Spleen (tissue), 11 donors: ENCODE measurements at regions not wholly inside any gene's neighbourhood (a gene's known extent, or its start where the extent isn't known, plus 50 kb on each side); places are given as distances from the start of the nearest gene placed in this dataset.

ENCODE experiments used
- DNase-seq: peaks from one replicate; pipeline ENCODE4 v3.0.0-alpha.2; 2020
- H3K27ac ChIP-seq, 8 donors: fragments of 200-600 bp; sonication (generic) in 7 of 8; 1 replicate in 4 of 8; 2 replicates in 4 of 8; pipeline versions ENCODE4 v1.5.0 to v1.8.0; 2016 to 2021; ENCODE audit warnings: inconsistent platforms in 4 of 8, mild to moderate bottlenecking in 4 of 8, moderate library complexity in 1 of 8
- H3K27me3 ChIP-seq, 7 donors: fragments of 200-600 bp; sonication (generic) in 6 of 7; replicated peaks in 1 of 7; 1 replicate in 4 of 7; 2 replicates in 3 of 7; pipeline versions ENCODE4 v1.5.0 to v1.8.0; 2016 to 2021; ENCODE audit warnings: inconsistent platforms in 3 of 7, mild to moderate bottlenecking in 1 of 7
- H3K36me3 ChIP-seq, 6 donors: fragments of 200-600 bp; sonication (generic) in 5 of 6; 1 replicate in 4 of 6; 2 replicates in 2 of 6; pipeline versions ENCODE4 v1.5.0 to v1.8.0; 2016 to 2021; ENCODE audit warnings: inconsistent platforms in 2 of 6
- H3K4me1 ChIP-seq, 6 donors: fragments of 200-600 bp; sonication (generic) in 5 of 6; 1 replicate in 3 of 6; 2 replicates in 3 of 6; pipeline versions ENCODE4 v1.5.0 to v1.8.0; 2016 to 2021; ENCODE audit warnings: inconsistent platforms in 3 of 6
- H3K4me3 ChIP-seq, 8 donors: fragments of 200-600 bp; sonication (generic) in 7 of 8; 1 replicate in 4 of 8; 2 replicates in 4 of 8; pipeline versions ENCODE4 v1.5.0 to v1.8.0; 2016 to 2021; ENCODE audit warnings: inconsistent platforms in 4 of 8, mild to moderate bottlenecking in 4 of 8, moderate library complexity in 2 of 8
- H3K9me3 ChIP-seq, 8 donors: fragments of 200-600 bp; sonication (generic) in 7 of 8; 1 replicate in 4 of 8; 2 replicates in 4 of 8; pipeline versions ENCODE4 v1.5.0 to v1.8.0; 2016 to 2021; ENCODE audit warnings: inconsistent platforms in 4 of 8
- POLR2A ChIP-seq, 3 donors: fragments of 450-650 bp; IDR thresholded peaks; one replicate each; pipeline ENCODE4 v1.5.1; 2017; ENCODE audit warnings: antibody characterized with exemption in 3 of 3, mild to moderate bottlenecking in 1 of 3
- POLR2AphosphoS5 ChIP-seq, 3 donors: sonication (generic); formaldehyde crosslinking; IDR thresholded peaks; one replicate each; pipeline ENCODE4 v1.5.1; 2017; ENCODE audit warnings: antibody characterized with exemption in 3 of 3
- WGBS, 5 donors: extraction: QIAGEN DNeasy Blood & Tissue Kit in 3 of 5; methylation state at CpG; one replicate each; pipeline versions ENCODE4 v1.1.5 to v1.1.7; 2013 to 2018; 5-methylcytosine and 5-hydroxymethylcytosine counted together
- intact Hi-C: fragments of 100-400 bp; cut with DNase I; formaldehyde crosslinking; loops from one replicate; pipeline ENCODE4 v1.15.0; 2023; ENCODE audit warnings: low total_unique reads
- TF ChIP-seq, protein P1 (sequence below), 11 experiments: fragments of 200-600 bp in 7 of 11; fragments of 450-650 bp in 4 of 11; sonication (generic) in 4 of 11; IDR thresholded peaks in 8 of 11; conservative IDR thresholded peaks in 3 of 11; 1 replicate in 7 of 11; 2 replicates in 4 of 11; pipeline versions ENCODE4 v1.4.0 to v1.8.0; 2016 to 2021; ENCODE audit warnings: antibody characterized with exemption in 11 of 11, inconsistent platforms in 4 of 11, mild to moderate bottlenecking in 1 of 11
- donor health status: healthy with polysubstance abuse.
- donor health status: DM: no; HTN: no; CAD: no; lungs with moderate emphysema.
- donor health status: DM: no; HTN: no; CAD: no.
- donor health status: Bipolar disorder and iron deficiency.
- donor health status: healthy.
- donor health status: DM: no; HTN: no; CAD: no.
- donor health status: DM: yes; HTN: yes; CAD: no.

DNA sequence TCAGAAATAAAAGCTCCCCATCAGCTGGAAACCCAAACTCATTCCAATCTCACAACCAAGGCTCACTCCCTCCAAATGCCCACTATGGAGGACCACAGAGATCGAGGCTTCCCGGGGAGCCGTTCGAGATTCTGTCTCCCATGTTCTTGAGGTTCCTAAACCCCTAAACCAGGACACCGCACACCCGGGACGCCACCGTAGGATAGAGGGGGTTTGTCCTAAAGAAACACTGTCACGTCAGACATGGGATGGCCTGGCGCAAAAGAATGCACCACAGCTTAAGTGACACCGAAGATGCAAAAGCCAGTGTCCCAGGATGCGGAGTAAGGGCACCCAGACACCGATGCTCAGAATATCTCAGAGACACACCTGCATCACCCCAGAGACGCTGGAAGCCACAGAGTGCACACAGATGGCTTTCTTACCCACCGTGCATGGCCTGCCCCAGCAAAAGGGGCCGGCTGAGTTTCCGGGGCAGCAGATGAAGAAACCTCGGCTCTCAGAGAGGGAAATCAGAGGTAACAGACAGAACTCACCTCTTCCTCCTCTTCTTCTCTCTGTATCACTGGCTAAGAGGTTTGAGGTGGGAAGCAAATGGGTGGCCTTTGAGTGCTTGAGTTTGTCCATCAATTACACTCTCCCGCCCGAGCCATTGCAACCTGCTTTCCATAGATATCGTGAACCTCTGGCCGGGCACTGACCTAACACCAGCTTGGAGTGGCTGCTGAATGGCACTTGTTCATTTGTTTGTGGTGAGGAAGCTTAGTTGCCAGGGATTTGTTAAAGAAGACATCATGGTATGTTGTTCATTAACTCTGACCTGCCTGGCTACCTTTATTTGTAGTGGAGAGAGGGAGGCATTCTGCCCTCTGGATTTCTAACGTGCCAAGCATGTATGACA is 65.1 kb upstream of the TNRC6C start:
- peak in 1 of 3 donors; percentile 52 for TF ChIP-seq POLR2AphosphoS5 (IDR thresholded peaks at IDR 0.05)
- TF ChIP-seq, protein P1, sequence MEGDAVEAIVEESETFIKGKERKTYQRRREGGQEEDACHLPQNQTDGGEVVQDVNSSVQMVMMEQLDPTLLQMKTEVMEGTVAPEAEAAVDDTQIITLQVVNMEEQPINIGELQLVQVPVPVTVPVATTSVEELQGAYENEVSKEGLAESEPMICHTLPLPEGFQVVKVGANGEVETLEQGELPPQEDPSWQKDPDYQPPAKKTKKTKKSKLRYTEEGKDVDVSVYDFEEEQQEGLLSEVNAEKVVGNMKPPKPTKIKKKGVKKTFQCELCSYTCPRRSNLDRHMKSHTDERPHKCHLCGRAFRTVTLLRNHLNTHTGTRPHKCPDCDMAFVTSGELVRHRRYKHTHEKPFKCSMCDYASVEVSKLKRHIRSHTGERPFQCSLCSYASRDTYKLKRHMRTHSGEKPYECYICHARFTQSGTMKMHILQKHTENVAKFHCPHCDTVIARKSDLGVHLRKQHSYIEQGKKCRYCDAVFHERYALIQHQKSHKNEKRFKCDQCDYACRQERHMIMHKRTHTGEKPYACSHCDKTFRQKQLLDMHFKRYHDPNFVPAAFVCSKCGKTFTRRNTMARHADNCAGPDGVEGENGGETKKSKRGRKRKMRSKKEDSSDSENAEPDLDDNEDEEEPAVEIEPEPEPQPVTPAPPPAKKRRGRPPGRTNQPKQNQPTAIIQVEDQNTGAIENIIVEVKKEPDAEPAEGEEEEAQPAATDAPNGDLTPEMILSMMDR (IDR thresholded peaks at IDR 0.05 in 8 of 11, conservative IDR thresholded peaks at IDR 0.05 in 3 of 11), result no peak
- Histone ChIP-seq H3K36me3 (no peaks in the 10 kb centered on the region), H3K4me1 (peaks cover 0 to 30% (median 16%) of the 10 kb centered on the region in 6 donors), H3K9me3 (no peaks in the 10 kb centered on the region), H3K27me3 (peaks cover 0 to 57% (median 6%) of the 10 kb centered on the region in 7 donors), H3K27ac (no peak overlapping the region), H3K4me3 (no peak overlapping the region)
- peak; percentile 74 for DNase-seq
- intact Hi-C loops, result no loop called here
- 78 to 85% (median 81%) methylated on average over 22 to 23 of the region's 23 CpGs for WGBS, 5 donors

DNA sequence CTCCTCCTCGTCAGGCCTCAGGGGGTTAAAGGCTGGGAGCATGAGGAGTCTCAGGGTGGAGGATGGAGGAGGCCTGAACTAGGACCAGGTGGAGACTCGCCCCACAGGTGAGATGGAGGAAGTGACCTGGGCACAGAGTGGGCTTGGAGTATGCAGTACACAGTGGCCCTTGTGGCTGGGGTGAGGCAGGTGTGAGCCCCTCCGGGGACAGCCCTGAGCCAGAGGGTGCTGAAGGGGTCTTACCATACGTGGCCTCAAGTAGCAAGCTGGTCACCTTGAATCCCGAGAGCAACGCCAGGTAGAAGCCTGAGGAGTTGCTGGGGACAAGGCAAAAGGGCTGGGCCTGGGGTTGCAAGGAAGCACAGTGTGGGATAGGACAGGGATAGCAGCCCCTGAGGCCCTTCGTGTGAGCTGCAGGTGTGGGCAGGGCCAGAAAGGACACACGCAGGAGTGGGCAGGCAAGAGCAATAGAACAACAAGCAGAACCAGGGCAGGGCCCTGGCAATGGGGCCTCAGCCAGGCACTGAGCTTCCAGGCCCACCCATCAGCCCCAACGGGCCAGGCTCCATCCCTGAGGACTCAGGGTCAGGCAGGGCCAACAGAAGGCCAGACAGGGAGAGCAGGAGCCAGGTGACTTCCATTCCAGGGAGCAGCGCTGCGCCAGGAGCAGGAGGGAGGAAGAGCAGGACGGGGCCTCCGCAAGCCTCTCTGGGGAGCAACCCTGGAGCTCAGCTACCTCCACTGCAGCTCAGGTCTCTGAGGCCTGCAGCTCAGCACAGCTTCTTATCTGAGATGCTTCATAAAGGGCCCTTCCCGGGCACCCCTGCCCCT is 64.2 kb upstream of the TNRC6C start:
- H3K27me3 ChIP-seq, result peaks cover 0 to 53% (median 6%) of the 10 kb centered on the region in 7 donors
- peak; percentile 61 for DNase-seq
- peaks cover 0 to 31% (median 20%) of the 10 kb centered on the region in 6 donors for H3K4me1 ChIP-seq
- no peak overlapping the region for H3K4me3 ChIP-seq
- H3K27ac ChIP-seq, result no peak overlapping the region
- intact Hi-C loops, result no loop called here
- H3K9me3 ChIP-seq, result no peaks in the 10 kb centered on the region
- no peaks in the 10 kb centered on the region for H3K36me3 ChIP-seq
- TF ChIP-seq, protein P1 (IDR thresholded peaks at IDR 0.05 in 8 of 11, conservative IDR thresholded peaks at IDR 0.05 in 3 of 11), result no peak
- TF ChIP-seq POLR2A (IDR thresholded peaks at IDR 0.05) (no peak), POLR2AphosphoS5 (IDR thresholded peaks at IDR 0.05) (no peak)
- 83 to 90% (median 86%) methylated on average over 9 to 14 of the region's 14 CpGs for WGBS, 5 donors

DNA sequence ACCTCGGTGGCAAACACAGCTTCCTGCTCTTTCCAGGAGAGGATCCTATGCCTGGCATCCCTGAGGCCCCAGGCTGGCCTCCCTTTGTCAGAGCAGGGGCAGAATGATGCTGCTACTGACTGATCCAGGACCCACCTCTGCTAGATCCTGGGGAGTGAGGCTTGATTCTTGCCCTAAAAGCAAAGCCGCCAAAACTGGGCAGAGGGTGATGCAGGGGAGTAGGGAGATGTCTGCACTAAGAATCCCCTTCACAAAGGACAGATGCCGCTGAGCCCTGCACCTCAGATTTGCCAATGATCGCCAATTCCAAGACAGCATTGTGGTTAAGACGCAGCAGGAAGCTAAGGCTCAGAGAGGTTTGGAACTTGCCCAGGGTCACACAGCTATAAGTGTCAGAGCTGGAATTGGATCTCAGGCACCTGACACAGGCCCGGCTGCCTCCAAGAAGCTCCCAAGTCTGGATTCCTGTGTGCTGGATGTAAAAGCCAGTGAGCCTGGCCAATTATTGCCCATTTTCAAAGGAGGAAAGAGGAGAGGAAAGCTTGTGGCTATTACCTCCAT is 60.7 kb upstream of the TNRC6C start:
- TF ChIP-seq, protein P1 (IDR thresholded peaks at IDR 0.05 in 8 of 11, conservative IDR thresholded peaks at IDR 0.05 in 3 of 11), result no peak
- TF ChIP-seq POLR2A (IDR thresholded peaks at IDR 0.05), result no peak
- no peak for TF ChIP-seq POLR2AphosphoS5 (IDR thresholded peaks at IDR 0.05)
- Histone ChIP-seq H3K4me1 (peaks cover 0 to 25% (median 18%) of the 10 kb centered on the region in 6 donors), H3K9me3 (no peaks in the 10 kb centered on the region), H3K4me3 (no peak overlapping the region), H3K36me3 (no peaks in the 10 kb centered on the region), H3K27me3 (peaks cover 0 to 31% (median 0%) of the 10 kb centered on the region in 7 donors), H3K27ac (no peak overlapping the region)
- 78 to 88% (median 85%) methylated on average over 6 of the region's 6 CpGs for WGBS, 5 donors
- intact Hi-C loops, result no loop called here
- no peak for DNase-seq
